Lung (tissue), 11 donors: ENCODE measurements at regions not wholly inside any gene's neighbourhood (a gene's known extent, or its start where the extent isn't known, plus 50 kb on each side); places are given as distances from the start of the nearest gene placed in this dataset.

Source experiments
- ATAC-seq: fragments of 200-7000 bp; cut with Tn5 transposase; one replicate; pipeline ENCODE4 v1.9.1; 2020; ENCODE audit warnings: moderate number of reproducible peaks; ENCODE audit not compliant: insufficient read depth, low FRiP score
- DNase-seq, 3 donors: peaks; one replicate each; pipeline ENCODE4 v3.0.0-alpha.2; 2013 to 2017
- H3K27ac ChIP-seq, 2 donors: one replicate each; pipeline ENCODE4 v1.5.1; 2013; ENCODE audit warnings: mild to moderate bottlenecking in 2 of 2, moderate library complexity in 2 of 2, control low read depth in 1 of 2, inconsistent platforms in 1 of 2, low read depth in 1 of 2, low read length in 1 of 2
- H3K27me3 ChIP-seq, 3 donors: one replicate each; pipeline ENCODE4 v1.5.1; 2013; ENCODE audit warnings: low read length in 2 of 3; ENCODE audit not compliant: control insufficient read depth in 3 of 3, insufficient read depth in 3 of 3
- H3K36me3 ChIP-seq, 4 donors: one replicate each; pipeline ENCODE4 v1.5.1; 2013; ENCODE audit warnings: low read length in 4 of 4, mild to moderate bottlenecking in 1 of 4, moderate library complexity in 1 of 4; ENCODE audit not compliant: control insufficient read depth in 4 of 4, insufficient read depth in 4 of 4
- H3K4me1 ChIP-seq, 5 donors: one replicate each; pipeline ENCODE4 v1.5.1; 2013; ENCODE audit warnings: low read length in 5 of 5, mild to moderate bottlenecking in 2 of 5, moderate library complexity in 1 of 5; ENCODE audit not compliant: control insufficient read depth in 5 of 5, insufficient read depth in 5 of 5
- H3K4me3 ChIP-seq: one replicate; pipeline ENCODE4 v1.5.1; 2013; ENCODE audit warnings: mild to moderate bottlenecking, control low read depth, moderate library complexity
- H3K9ac ChIP-seq, 2 donors: one replicate each; pipeline ENCODE4 v1.5.1; 2013; ENCODE audit warnings: low read length in 2 of 2, control low read depth in 1 of 2; ENCODE audit not compliant: insufficient read depth in 1 of 2
- H3K9me3 ChIP-seq, 4 donors: one replicate each; pipeline ENCODE4 v1.5.1; 2013; ENCODE audit warnings: low read length in 3 of 4, mild to moderate bottlenecking in 1 of 4, moderate library complexity in 1 of 4; ENCODE audit not compliant: control insufficient read depth in 4 of 4, insufficient read depth in 3 of 4
- WGBS, 2 donors: extraction: QIAGEN DNeasy Blood & Tissue Kit; methylation state at CpG; one replicate each; pipeline ENCODE4 v1.1.7; 2013; 5-methylcytosine and 5-hydroxymethylcytosine counted together
- TF ChIP-seq, protein P1 (sequence below): IDR thresholded peaks from 2 replicates; pipeline ENCODE4 v1.5.1; 2012; ENCODE audit warnings: mild to moderate bottlenecking; ENCODE audit errors: control extremely low read depth, extremely low read depth
- donor health status: control.
- donor health status: control.
- donor health status: Bipolar disorder and iron deficiency.
- donor health status: healthy.
- donor health status: DM: yes; HTN: yes; CAD: no.

DNA sequence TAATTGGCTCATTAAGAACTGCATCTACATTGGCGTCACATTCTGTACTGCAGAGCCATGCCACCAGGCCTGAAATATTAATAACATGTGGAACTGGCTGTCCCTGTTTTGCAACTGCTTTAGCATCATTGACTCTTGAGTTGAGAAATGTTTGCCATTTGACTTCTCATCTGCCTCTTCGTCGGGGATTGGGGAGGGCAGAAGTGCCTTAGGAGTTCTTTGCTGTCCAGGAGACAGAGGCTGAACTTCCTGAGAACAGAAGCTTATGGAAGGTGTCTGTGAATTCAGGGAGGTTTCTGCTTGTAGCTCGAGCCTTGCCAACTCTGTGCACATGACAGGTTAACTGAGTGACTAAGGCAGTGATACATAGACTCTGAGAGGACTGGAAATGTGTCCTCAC is 265.0 kb downstream of the KIF4B start:
- Histone ChIP-seq H3K9me3 (no peaks in the 10 kb centered on the region), H3K4me3 (no peak overlapping the region), H3K27me3 (no peaks in the 10 kb centered on the region), H3K27ac (no peak overlapping the region), H3K36me3 (no peaks in the 10 kb centered on the region), H3K4me1 (no peaks in the 10 kb centered on the region), H3K9ac (no peak overlapping the region)
- WGBS, 2 donors = 60 to 71% methylated on average over 4 of the region's 4 CpGs
- ATAC-seq (no peak), DNase-seq (no peak)
- TF ChIP-seq, protein P1, sequence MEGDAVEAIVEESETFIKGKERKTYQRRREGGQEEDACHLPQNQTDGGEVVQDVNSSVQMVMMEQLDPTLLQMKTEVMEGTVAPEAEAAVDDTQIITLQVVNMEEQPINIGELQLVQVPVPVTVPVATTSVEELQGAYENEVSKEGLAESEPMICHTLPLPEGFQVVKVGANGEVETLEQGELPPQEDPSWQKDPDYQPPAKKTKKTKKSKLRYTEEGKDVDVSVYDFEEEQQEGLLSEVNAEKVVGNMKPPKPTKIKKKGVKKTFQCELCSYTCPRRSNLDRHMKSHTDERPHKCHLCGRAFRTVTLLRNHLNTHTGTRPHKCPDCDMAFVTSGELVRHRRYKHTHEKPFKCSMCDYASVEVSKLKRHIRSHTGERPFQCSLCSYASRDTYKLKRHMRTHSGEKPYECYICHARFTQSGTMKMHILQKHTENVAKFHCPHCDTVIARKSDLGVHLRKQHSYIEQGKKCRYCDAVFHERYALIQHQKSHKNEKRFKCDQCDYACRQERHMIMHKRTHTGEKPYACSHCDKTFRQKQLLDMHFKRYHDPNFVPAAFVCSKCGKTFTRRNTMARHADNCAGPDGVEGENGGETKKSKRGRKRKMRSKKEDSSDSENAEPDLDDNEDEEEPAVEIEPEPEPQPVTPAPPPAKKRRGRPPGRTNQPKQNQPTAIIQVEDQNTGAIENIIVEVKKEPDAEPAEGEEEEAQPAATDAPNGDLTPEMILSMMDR = no peak

DNA sequence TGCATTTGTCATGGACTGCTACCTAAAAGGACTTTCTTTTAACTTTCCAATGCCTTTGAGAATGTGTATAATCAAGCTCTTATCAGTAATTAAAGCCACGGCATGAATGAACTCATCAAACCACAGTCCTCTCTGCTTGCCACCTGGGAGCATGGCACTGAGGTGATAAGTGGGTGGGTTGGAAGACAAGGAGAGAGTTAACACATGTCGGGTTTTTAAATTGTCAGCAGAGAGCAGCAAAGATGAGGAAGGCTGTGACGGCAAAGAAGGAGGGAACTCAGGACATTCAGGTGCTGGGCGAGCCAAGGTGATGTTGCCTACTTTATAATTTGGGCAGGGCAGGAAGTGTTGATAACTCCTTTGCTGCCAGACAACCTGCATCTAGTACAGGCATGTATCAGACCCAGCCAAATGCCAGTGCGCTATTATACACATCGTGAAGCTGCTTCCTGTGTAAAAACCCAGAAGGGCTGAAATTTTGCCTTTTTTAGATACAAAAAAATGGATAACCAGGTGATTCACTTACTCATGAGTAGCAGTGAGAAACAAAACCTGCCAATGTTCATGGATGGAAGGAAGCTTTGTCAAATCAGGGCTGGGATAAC is 269.1 kb downstream of the KIF4B start:
- H3K4me3 ChIP-seq = no peak overlapping the region
- H3K4me1 ChIP-seq = no peaks in the 10 kb centered on the region
- no peak overlapping the region for H3K27ac ChIP-seq
- no peaks in the 10 kb centered on the region for H3K27me3 ChIP-seq
- no peaks in the 10 kb centered on the region for H3K36me3 ChIP-seq
- no peak for DNase-seq
- H3K9ac ChIP-seq = no peak overlapping the region
- no peak for ATAC-seq
- no peaks in the 10 kb centered on the region for H3K9me3 ChIP-seq
- TF ChIP-seq, protein P1 = no peak
- 65% methylated on average over 6 of the region's 6 CpGs for WGBS, 2 donors

DNA sequence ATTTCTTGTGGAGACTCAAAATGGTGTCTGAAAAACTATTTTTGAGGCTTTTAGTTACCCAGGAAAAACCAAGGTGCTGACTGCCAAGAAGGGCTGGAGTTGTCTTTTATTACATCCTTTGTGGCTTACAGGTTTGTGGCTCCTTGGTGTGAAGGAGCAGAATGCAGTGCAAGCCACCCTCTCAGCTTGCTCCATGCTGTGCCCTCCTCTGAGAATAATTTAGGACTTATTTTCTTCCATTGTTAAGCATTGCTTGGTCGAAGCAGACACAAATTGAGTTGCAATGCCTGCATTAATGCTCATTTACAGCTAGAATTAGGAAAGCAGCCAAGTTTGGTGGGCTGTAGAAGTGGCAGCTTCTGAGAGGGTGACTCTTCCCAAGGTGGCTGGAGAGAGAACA is 272.2 kb downstream of the KIF4B start:
- TF ChIP-seq, protein P1 = no peak
- ATAC-seq (no peak), DNase-seq (no peak)
- Histone ChIP-seq H3K9ac (no peak overlapping the region), H3K27me3 (no peaks in the 10 kb centered on the region), H3K9me3 (no peaks in the 10 kb centered on the region), H3K36me3 (no peaks in the 10 kb centered on the region), H3K4me3 (no peak overlapping the region), H3K27ac (no peak overlapping the region), H3K4me1 (no peaks in the 10 kb centered on the region)
- 36 to 38% methylated on average over 1 of the region's 1 CpG for WGBS, 2 donors

DNA sequence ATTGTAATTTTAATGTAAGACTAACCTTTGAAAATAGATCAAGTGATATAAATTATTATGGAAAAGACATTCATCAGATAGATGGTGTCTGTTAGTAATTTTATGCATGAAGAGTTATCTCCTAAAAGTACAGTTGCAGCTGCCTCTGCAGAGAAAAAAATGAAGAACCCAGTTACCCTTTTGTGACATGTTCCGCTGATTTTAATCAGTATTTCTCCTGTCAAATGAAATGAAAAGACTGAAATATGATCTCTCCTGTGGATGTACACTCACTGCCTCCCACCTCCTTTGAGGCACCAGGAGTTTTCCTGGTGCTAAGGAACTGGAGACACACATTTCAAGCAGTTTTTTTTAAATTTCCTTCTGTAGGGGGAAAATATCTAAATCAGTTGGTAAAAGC is 277.4 kb downstream of the KIF4B start:
- TF ChIP-seq, protein P1 = no peak
- H3K9ac ChIP-seq = no peak overlapping the region
- WGBS, 2 donors = 51 to 65% methylated on average over 1 of the region's 1 CpG
- H3K36me3 ChIP-seq = no peaks in the 10 kb centered on the region
- no peak overlapping the region for H3K27ac ChIP-seq
- ATAC-seq (no peak), DNase-seq (no peak)
- no peaks in the 10 kb centered on the region for H3K4me1 ChIP-seq
- H3K4me3 ChIP-seq = no peak overlapping the region
- H3K27me3 ChIP-seq = no peaks in the 10 kb centered on the region
- H3K9me3 ChIP-seq = no peaks in the 10 kb centered on the region
